Upper lobe of left lung (tissue), 6 donors: ENCODE measurements at regions not wholly inside any gene's neighbourhood (a gene's known extent, or its start where the extent isn't known, plus 50 kb on each side); places are given as distances from the start of the nearest gene placed in this dataset.

Experiments
- ATAC-seq, 2 donors: fragments of 200-7000 bp; cut with Tn5 transposase; one replicate each; pipeline ENCODE4 v1.9.1; 2022; ENCODE audit warnings: mild to moderate bottlenecking in 2 of 2, moderate library complexity in 2 of 2; ENCODE audit not compliant: low FRiP score in 2 of 2
- DNase-seq, 2 donors: peaks; one replicate each; pipeline ENCODE4 v3.0.0-alpha.2; 2019 to 2020
- H3K27ac ChIP-seq, 4 donors: fragments of 200-600 bp; sonication (generic); one replicate each; pipeline ENCODE4 v1.5.1; 2016 to 2019
- H3K27me3 ChIP-seq, 4 donors: fragments of 200-600 bp; sonication (generic); one replicate each; pipeline ENCODE4 v1.5.1; 2017 to 2019
- H3K36me3 ChIP-seq, 4 donors: fragments of 200-600 bp; sonication (generic); one replicate each; pipeline ENCODE4 v1.5.1; 2016 to 2019
- H3K4me1 ChIP-seq, 4 donors: fragments of 200-600 bp; sonication (generic); one replicate each; pipeline ENCODE4 v1.5.1; 2018 to 2019
- H3K4me3 ChIP-seq, 4 donors: fragments of 200-600 bp; sonication (generic); one replicate each; pipeline ENCODE4 v1.5.1; 2017 to 2019; ENCODE audit warnings: mild to moderate bottlenecking in 2 of 4, moderate library complexity in 1 of 4
- H3K9me3 ChIP-seq, 4 donors: fragments of 200-600 bp; sonication (generic); one replicate each; pipeline ENCODE4 v1.5.1; 2018 to 2019
- CTCF ChIP-seq, 6 experiments: fragments of 450-650 bp in 4 of 6; fragments of 200-600 bp in 2 of 6; sonication (generic) in 2 of 6; IDR thresholded peaks; one replicate each; pipeline ENCODE4 v1.5.1; 2016 to 2019; ENCODE audit warnings: antibody characterized with exemption in 6 of 6
- EP300 ChIP-seq, 4 donors: sonication (generic); formaldehyde crosslinking; IDR thresholded peaks; one replicate each; pipeline ENCODE4 v1.5.1; 2017; ENCODE audit warnings: antibody characterized with exemption in 4 of 4, control low read depth in 2 of 4
- POLR2A ChIP-seq, 4 donors: fragments of 450-650 bp; IDR thresholded peaks; one replicate each; pipeline ENCODE4 v1.5.1; 2016 to 2017; ENCODE audit warnings: antibody characterized with exemption in 4 of 4, mild to moderate bottlenecking in 2 of 4
- POLR2AphosphoS5 ChIP-seq, 2 donors: sonication (generic); formaldehyde crosslinking; IDR thresholded peaks; one replicate each; pipeline ENCODE4 v1.5.1; 2017; ENCODE audit warnings: antibody characterized with exemption in 2 of 2
- WGBS, 2 donors: methylation state at CpG; one replicate each; pipeline ENCODE4 v1.1.5; 2017 to 2018; 5-methylcytosine and 5-hydroxymethylcytosine counted together
- donor health status: DM: no; HTN: no; CAD: no; lungs with moderate emphysema.
- donor health status: DM: no; HTN: yes; CAD: no; lungs with severe emphysema.

DNA sequence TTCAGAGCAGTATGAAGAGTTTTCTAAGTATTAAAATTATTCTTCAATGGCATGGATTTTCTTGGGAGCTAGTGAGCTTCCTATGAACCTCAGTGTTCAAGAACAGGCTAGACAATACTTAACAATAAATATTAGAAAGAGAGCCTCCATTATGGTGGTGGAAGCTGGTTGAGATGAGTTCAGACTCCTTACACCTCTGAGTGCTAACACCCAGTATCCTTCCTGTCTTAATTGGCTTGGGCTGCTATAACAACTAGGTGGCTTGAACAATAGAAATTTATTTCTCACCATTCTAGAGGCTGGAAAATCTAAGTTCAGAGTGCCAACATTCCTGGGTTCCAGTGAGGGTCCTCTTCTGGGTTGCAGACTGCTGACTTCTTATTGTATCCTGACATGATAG lies 369.4 kb upstream of the HNRNPA3 start:
- no peak for DNase-seq
- Histone ChIP-seq H3K27me3 (no peaks in the 10 kb centered on the region), H3K9me3 (no peaks in the 10 kb centered on the region), H3K4me1 (no peaks in the 10 kb centered on the region), H3K36me3 (no peaks in the 10 kb centered on the region), H3K27ac (no peak overlapping the region), H3K4me3 (no peak overlapping the region)
- no peak for TF ChIP-seq POLR2A (IDR thresholded peaks at IDR 0.05)
- ATAC-seq, result no peak

- DNase-seq, result no peak
- H3K4me3 ChIP-seq, result no peak overlapping the region
- H3K27ac ChIP-seq, result no peak overlapping the region
- H3K36me3 ChIP-seq, result no peaks in the 10 kb centered on the region
- no peak for ATAC-seq
- no peaks in the 10 kb centered on the region for H3K9me3 ChIP-seq
- no peaks in the 10 kb centered on the region for H3K27me3 ChIP-seq
- 51 to 70% methylated on average over 1 of the region's 1 CpG for WGBS, 2 donors
- no peaks in the 10 kb centered on the region for H3K4me1 ChIP-seq
- TF ChIP-seq EP300 (IDR thresholded peaks at IDR 0.05) (no peak), POLR2AphosphoS5 (IDR thresholded peaks at IDR 0.05) (no peak), CTCF (IDR thresholded peaks at IDR 0.05) (no peak), POLR2A (IDR thresholded peaks at IDR 0.05) (no peak)
Observed at GRCh38 chr2:176844461-176844860, 368.1 kb upstream of the HNRNPA3 start.

- H3K27me3 ChIP-seq, result no peaks in the 10 kb centered on the region
- no peaks in the 10 kb centered on the region for H3K9me3 ChIP-seq
- H3K4me3 ChIP-seq, result no peak overlapping the region
- 78 to 80% methylated on average over 2 of the region's 2 CpGs for WGBS, 2 donors
- no peaks in the 10 kb centered on the region for H3K4me1 ChIP-seq
- ATAC-seq, result no peak
- TF ChIP-seq POLR2AphosphoS5 (IDR thresholded peaks at IDR 0.05) (no peak), CTCF (IDR thresholded peaks at IDR 0.05) (no peak), POLR2A (IDR thresholded peaks at IDR 0.05) (no peak), EP300 (IDR thresholded peaks at IDR 0.05) (no peak)
- H3K27ac ChIP-seq, result no peak overlapping the region
- H3K36me3 ChIP-seq, result no peaks in the 10 kb centered on the region
- no peak for DNase-seq
Observed at GRCh38 chr2:176845718-176846117, 366.9 kb upstream of the HNRNPA3 start.

- H3K27me3 ChIP-seq, result no peaks in the 10 kb centered on the region
- no peaks in the 10 kb centered on the region for H3K4me1 ChIP-seq
- DNase-seq (no peak), ATAC-seq (no peak)
- no peak for TF ChIP-seq POLR2A (IDR thresholded peaks at IDR 0.05)
- no peak for TF ChIP-seq POLR2AphosphoS5 (IDR thresholded peaks at IDR 0.05)
- 70 to 84% methylated on average over 4 of the region's 4 CpGs for WGBS, 2 donors
- no peaks in the 10 kb centered on the region for H3K9me3 ChIP-seq
- no peak overlapping the region for H3K4me3 ChIP-seq
- no peak overlapping the region for H3K27ac ChIP-seq
- no peaks in the 10 kb centered on the region for H3K36me3 ChIP-seq
Observed at GRCh38 chr2:176847575-176847974, 365.0 kb upstream of the HNRNPA3 start.

DNA sequence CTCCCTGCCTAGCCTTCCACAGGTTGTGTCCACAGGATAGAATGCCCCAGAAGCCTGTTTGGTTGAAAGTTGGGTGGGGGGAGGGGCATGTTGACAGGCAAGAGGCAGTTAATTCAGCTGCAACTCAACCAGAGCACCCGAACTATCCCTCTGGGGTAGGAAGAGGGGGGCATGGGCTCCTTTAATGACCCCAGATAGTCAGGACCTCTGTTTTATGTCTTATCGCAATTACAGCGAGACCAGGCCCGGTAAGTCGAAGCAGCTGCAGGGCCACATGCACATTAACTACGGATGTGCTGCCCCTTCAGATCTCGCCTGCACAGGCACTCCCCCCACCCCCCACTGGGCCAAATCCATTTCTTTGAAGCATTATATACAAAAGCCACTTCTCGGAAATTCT lies 363.8 kb upstream of the HNRNPA3 start:
- H3K27ac ChIP-seq, result no peak overlapping the region
- DNase-seq (no peak), ATAC-seq (no peak)
- H3K9me3 ChIP-seq, result no peaks in the 10 kb centered on the region
- no peaks in the 10 kb centered on the region for H3K27me3 ChIP-seq
- 94 to 97% methylated on average over 8 of the region's 8 CpGs for whole genome bisulfite sequencing, 2 donors
- H3K4me1 ChIP-seq, result no peaks in the 10 kb centered on the region
- H3K36me3 ChIP-seq, result no peaks in the 10 kb centered on the region
- no peak overlapping the region for H3K4me3 ChIP-seq
- TF ChIP-seq CTCF (IDR thresholded peaks at IDR 0.05), result no peak
- TF ChIP-seq POLR2A (IDR thresholded peaks at IDR 0.05), result no peak
- TF ChIP-seq EP300 (IDR thresholded peaks at IDR 0.05), result no peak
- TF ChIP-seq POLR2AphosphoS5 (IDR thresholded peaks at IDR 0.05), result no peak

DNA sequence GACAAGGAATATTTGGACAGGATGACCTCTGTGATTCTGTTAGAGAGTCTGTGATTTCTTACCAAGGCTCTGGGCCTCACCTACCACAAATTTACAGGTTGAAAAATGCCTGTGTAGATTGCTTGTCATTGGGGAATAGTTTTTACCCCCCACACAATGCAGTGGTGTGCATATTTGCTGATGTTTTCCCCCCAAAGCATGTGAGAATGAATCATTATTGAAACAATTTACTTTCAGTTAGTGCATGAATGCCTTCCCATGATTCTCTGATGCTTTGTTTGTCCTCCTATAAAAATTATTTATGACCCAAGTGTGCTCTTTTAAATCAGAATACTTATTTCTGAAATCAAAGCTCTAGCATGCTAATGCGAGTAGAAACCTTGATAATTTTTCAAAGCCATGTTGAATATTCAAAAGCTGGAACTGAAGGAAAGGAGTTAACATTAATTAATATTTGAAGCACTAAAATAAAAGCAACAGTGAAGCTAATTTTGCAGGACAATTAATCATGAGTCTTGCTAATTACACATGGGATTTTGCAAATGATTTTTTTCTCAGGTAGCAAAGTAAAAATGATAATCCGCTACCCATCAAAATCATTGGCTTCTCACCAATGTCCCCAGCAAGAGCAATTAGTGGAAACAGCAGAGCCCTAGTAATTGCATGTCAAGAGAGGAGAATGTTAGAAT lies 361.2 kb upstream of the HNRNPA3 start:
- ATAC-seq (no peak), DNase-seq (no peak)
- Histone ChIP-seq H3K27ac (no peak overlapping the region), H3K36me3 (no peaks in the 10 kb centered on the region), H3K4me1 (peaks cover 0 to 5% (median 0%) of the 10 kb centered on the region in 4 donors), H3K4me3 (no peak overlapping the region), H3K27me3 (no peaks in the 10 kb centered on the region), H3K9me3 (no peaks in the 10 kb centered on the region)
- 98 to 100% methylated on average over 2 of the region's 2 CpGs for WGBS, 2 donors
- no peak for TF ChIP-seq CTCF (IDR thresholded peaks at IDR 0.05)
- TF ChIP-seq EP300 (IDR thresholded peaks at IDR 0.05), result no peak
- no peak for TF ChIP-seq POLR2AphosphoS5 (IDR thresholded peaks at IDR 0.05)
- TF ChIP-seq POLR2A (IDR thresholded peaks at IDR 0.05), result no peak
